Activated T-cell treated with anti-CD3 and anti-CD28 coated beads, Interleukin-2, amount 50 U/mL, for 72 hours (primary cell): ENCODE measurements at regions not wholly inside any gene's neighbourhood (a gene's known extent, or its start where the extent isn't known, plus 50 kb on each side); places are given as distances from the start of the nearest gene placed in this dataset.

Experiments used
- ATAC-seq, 2 donors: fragments of 150-1000 bp; cut with Tn5 transposase; replicated peaks in 1 of 2; 2 replicates each; pipeline ENCODE4 v1.10.0; 2021; ENCODE audit warnings: moderate library complexity in 2 of 2, mild to moderate bottlenecking in 1 of 2
- DNase-seq, 2 donors: peaks; one replicate each; pipeline ENCODE4 v3.0.0; 2021 to 2022; ENCODE audit warnings: mixed read lengths in 1 of 2
- H3K27ac Mint-ChIP-seq: one replicate; pipeline ENCODE4 v1.8.0; 2022; ENCODE audit warnings: mild to moderate bottlenecking, moderate library complexity, mixed read lengths
- H3K27me3 Mint-ChIP-seq: one replicate; pipeline ENCODE4 v1.8.0; 2022; ENCODE audit warnings: low read depth, mixed read lengths
- H3K36me3 Mint-ChIP-seq, 2 donors: one replicate each; pipeline ENCODE4 v1.8.0; 2022; ENCODE audit warnings: mixed read lengths in 2 of 2, mild to moderate bottlenecking in 1 of 2; ENCODE audit not compliant: insufficient read depth in 2 of 2
- H3K4me1 Mint-ChIP-seq: one replicate; pipeline ENCODE4 v1.8.0; 2022; ENCODE audit warnings: low read depth, mixed read lengths
- H3K4me3 Mint-ChIP-seq, 2 donors: one replicate each; pipeline ENCODE4 v1.8.0; 2022; ENCODE audit warnings: mild to moderate bottlenecking in 2 of 2, mixed read lengths in 2 of 2, moderate library complexity in 2 of 2
- H3K9me3 Mint-ChIP-seq, 2 donors: one replicate each; pipeline ENCODE4 v1.8.0; 2022; ENCODE audit warnings: mixed read lengths in 2 of 2

DNA sequence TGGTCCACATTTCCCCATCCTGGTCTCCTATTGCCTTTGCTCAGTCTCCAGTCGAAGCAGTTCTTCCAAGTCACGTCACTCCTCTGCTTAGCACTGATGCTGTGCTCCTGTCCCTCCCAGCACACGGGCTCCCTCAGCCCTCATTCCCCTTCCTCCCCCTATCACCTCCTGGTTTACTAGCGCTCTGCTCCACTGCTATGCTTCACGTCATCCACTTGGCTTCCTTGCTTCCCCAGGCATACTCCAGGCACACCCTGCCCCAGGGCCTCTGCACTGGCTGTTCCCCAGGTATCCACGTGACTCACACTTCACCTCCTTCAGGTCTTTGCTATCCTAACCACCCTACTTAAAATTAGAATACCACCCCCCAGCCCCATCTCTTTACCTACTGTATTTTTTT, 269.3 kb downstream of the GLI2 start:
- ATAC-seq (no peak), DNase-seq (no peak)
- H3K36me3 Mint-ChIP-seq, result no peaks in the 10 kb centered on the region
- H3K4me1 Mint-ChIP-seq, result no peaks in the 10 kb centered on the region
- no peak overlapping the region for H3K4me3 Mint-ChIP-seq
- no peak overlapping the region for H3K27ac Mint-ChIP-seq
- H3K27me3 Mint-ChIP-seq, result peaks cover 12% of the 10 kb centered on the region
- peaks cover 0 to 4% of the 10 kb centered on the region in 2 donors for H3K9me3 Mint-ChIP-seq

DNA sequence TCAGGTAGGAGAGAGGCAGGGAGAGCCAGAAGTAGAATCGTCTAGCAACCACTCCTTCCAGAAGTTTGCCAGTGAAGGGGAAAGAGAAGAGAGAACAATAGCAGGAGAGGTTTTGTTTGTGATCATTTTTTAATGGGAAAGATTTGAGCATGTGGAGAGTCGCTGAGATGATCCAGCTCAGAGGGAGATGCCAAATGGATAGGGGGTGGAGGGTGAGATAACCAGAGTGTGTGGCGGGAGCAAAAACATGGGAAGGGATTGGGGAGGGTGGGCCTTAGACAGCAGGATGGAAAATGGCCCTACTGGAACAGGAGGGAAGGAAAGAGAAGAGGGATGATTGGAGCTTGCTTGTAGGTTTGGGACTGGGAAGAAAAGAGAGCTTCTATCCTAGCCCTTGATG, 269.8 kb downstream of the GLI2 start:
- Mint-ChIP-seq H3K4me1 (no peaks in the 10 kb centered on the region), H3K27me3 (peaks cover 17% of the 10 kb centered on the region), H3K4me3 (no peak overlapping the region), H3K9me3 (peaks cover 0 to 4% of the 10 kb centered on the region in 2 donors), H3K36me3 (no peaks in the 10 kb centered on the region), H3K27ac (no peak overlapping the region)
- no peak for ATAC-seq
- DNase-seq, result no peak

DNA sequence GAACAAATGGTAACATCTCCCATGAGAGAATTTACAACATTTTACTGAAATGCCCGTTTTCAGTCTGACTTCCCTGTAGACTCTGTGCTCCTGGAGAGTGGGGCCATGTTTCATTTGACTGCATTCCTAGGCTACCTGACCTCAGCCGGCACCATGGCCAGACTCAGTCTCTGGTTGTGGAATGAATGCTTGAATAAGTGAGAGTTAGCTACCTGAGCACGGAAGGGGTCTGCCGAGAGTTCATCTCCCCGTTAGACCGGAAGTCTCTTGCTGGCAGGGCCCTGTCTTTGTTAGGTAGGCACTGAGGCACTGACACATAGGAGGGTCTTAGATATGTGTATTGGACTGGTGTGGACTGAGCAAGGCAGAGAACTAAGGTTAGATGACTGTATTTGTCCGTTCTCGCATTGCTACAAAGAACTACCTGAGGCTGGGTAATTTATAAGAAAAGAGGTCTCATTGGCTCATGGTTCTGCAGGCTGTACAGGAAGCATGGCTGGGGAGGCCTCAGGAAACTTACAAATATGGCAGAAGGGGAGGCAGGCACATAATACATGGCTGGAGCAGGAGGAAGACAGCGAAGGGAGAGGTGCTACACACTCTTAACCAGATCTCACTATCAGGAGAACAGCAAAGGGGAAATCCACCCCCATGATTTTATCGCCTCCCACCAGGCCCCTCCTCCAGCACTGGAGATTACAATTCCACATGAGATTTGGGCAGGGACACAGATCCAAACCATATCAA, 271.2 kb downstream of the GLI2 start:
- H3K4me3 Mint-ChIP-seq, result no peak overlapping the region
- peaks cover 17% of the 10 kb centered on the region for H3K27me3 Mint-ChIP-seq
- ATAC-seq (no peak), DNase-seq (no peak)
- H3K27ac Mint-ChIP-seq, result no peak overlapping the region
- no peaks in the 10 kb centered on the region for H3K36me3 Mint-ChIP-seq
- H3K9me3 Mint-ChIP-seq, result peaks cover 0 to 5% of the 10 kb centered on the region in 2 donors
- H3K4me1 Mint-ChIP-seq, result no peaks in the 10 kb centered on the region

- Mint-ChIP-seq H3K4me1 (no peaks in the 10 kb centered on the region), H3K27ac (no peak overlapping the region), H3K4me3 (no peak overlapping the region), H3K9me3 (peaks cover 0 to 5% of the 10 kb centered on the region in 2 donors), H3K27me3 (peaks cover 17% of the 10 kb centered on the region), H3K36me3 (no peaks in the 10 kb centered on the region)
- DNase-seq, result no peak
- ATAC-seq, result no peak
These were observed 271.8 kb downstream of the GLI2 start for GRCh38 chr2:121007490-121007853.

DNA sequence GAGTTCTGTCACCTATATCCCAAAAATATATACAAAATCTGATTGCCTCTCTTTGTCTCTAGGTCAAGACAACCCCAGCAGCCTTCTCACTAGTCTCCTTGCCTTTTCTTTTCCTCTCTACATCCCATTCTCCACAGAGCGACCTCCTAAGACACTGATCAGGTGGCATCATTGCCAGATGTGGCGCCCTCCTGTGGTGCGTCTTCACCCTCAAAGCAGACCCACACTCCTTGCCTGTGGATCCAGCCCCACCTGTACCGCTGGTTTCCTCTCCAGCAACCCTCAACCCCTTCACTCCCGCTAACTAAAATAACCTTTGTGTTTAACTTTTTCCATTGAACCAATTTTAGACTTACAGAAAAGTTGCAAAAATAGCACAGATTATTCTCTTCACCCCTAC, 273.3 kb downstream of the GLI2 start:
- Mint-ChIP-seq H3K27ac (no peak overlapping the region), H3K9me3 (peaks cover 0 to 5% of the 10 kb centered on the region in 2 donors), H3K4me3 (no peak overlapping the region), H3K27me3 (peaks cover 17% of the 10 kb centered on the region), H3K36me3 (no peaks in the 10 kb centered on the region), H3K4me1 (no peaks in the 10 kb centered on the region)
- no peak for ATAC-seq
- DNase-seq, result no peak

- Mint-ChIP-seq H3K4me3 (no peak overlapping the region), H3K9me3 (peaks cover 0 to 5% of the 10 kb centered on the region in 2 donors), H3K4me1 (no peaks in the 10 kb centered on the region), H3K27me3 (peaks cover 17% of the 10 kb centered on the region), H3K27ac (no peak overlapping the region), H3K36me3 (no peaks in the 10 kb centered on the region)
- DNase-seq, result no peak
- ATAC-seq, result no peak
These were observed 274.0 kb downstream of the TFCP2L1 start for GRCh38 chr2:121010998-121011397.

DNA sequence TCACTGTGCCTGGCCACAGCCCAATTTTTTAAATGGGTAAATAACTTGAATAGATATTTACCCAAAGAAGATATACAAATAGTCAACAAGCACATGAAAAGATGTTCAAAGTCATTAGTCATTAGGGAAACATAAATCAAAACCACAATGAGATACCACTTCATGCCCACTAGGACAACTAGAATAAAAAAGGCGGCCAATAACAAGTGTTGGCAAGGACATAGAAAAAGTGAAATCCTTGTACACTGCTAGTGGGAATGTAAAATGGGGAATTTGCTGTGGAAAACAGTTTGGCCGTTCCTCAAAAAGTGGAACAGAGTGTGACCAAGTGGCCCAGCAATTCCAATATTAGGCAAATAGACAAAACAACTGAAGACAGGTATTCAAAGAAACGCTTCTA, 270.1 kb downstream of the TFCP2L1 start:
- Mint-ChIP-seq H3K4me1 (no peaks in the 10 kb centered on the region), H3K27me3 (peaks cover 5% of the 10 kb centered on the region)

GRCh38 chr2:121015971-121016485, 269.0 kb downstream of the TFCP2L1 start:
- H3K36me3 Mint-ChIP-seq, result no peaks in the 10 kb centered on the region
- no peaks in the 10 kb centered on the region for H3K27me3 Mint-ChIP-seq
- H3K4me3 Mint-ChIP-seq, result no peak overlapping the region
- H3K9me3 Mint-ChIP-seq, result peaks cover 0 to 1% of the 10 kb centered on the region in 2 donors
- H3K4me1 Mint-ChIP-seq, result no peaks in the 10 kb centered on the region
- H3K27ac Mint-ChIP-seq, result no peak overlapping the region
- ATAC-seq (no peak), DNase-seq (no peak)

More for the DNA sequence above, 270.1 kb downstream of the TFCP2L1 start:
- Mint-ChIP-seq H3K36me3 (no peaks in the 10 kb centered on the region), H3K4me3 (no peak overlapping the region), H3K9me3 (peaks cover 0 to 2% of the 10 kb centered on the region in 2 donors), H3K27ac (no peak overlapping the region)
- ATAC-seq, result no peak
- no peak for DNase-seq

DNA sequence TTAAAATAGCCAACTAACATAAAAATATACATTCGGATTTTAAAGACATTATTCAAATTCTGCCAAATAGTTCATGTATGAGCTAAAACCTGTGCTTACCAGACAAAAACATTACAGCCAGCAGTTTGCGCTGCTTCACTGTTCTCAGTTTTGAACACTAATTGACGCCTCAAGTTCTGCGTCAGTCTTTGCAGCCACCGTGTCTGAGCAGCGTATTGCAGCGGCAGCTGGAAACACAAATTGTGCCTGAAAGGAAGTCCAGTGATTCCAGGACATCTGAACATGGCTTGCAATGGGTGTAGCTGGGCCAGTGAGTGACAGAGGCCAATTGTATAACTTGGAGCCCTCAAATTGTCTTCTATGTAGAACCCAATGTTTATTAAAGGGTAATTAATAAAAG, 267.6 kb downstream of the TFCP2L1 start:
- ATAC-seq (no peak), DNase-seq (no peak)
- Mint-ChIP-seq H3K36me3 (no peaks in the 10 kb centered on the region), H3K9me3 (no peaks in the 10 kb centered on the region), H3K27ac (no peak overlapping the region), H3K27me3 (no peaks in the 10 kb centered on the region), H3K4me3 (no peak overlapping the region), H3K4me1 (no peaks in the 10 kb centered on the region)

DNA sequence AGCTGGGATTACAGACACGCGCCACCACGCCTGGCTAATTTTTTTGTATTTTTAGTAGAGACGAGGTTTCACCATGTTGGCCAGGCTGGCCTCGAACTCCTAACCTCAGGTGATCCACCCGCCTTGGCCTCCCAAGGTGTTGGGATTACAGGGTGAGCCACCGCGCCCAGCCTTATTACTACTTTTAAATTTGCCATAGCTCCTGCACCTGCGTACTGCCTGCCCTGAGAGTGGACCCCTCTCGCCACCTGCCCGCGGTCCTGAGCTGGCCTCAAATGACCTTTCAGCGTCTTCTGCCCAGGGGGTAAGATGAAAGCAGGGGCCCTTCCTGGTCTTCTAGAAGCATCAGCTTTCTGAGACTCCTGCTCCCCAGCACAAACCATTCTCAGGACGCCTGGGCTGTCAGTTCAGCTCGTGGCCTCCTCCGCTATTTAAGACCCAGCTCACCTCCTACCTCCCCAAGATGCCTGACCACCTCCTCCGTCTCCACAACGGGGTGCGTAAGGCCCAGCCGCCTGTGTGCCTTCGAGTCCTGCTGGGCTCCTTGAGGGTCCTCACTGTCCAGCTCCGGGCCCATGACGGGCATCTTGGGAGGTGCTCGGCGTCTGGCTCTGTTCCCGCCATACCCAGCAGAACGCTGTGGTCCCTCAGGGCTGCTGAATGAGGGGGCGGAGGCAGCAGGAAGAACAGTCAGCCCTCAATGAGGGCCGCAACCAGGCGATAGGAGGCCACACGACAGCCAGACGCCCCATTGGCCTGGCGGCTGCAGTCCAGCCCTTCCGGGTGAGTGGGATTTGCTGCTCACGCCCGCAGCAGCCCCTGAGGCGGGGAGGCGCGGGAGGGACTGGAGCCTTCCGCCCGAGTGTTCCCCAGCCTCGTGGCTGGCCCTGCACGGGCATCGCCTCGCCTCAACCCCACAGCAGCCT, 266.6 kb downstream of the TFCP2L1 start:
- Mint-ChIP-seq H3K4me1 (no peaks in the 10 kb centered on the region), H3K27ac (no peak overlapping the region), H3K4me3 (no peak overlapping the region), H3K9me3 (no peaks in the 10 kb centered on the region), H3K36me3 (no peaks in the 10 kb centered on the region), H3K27me3 (no peaks in the 10 kb centered on the region)
- no peak for DNase-seq
- no peak for ATAC-seq

DNA sequence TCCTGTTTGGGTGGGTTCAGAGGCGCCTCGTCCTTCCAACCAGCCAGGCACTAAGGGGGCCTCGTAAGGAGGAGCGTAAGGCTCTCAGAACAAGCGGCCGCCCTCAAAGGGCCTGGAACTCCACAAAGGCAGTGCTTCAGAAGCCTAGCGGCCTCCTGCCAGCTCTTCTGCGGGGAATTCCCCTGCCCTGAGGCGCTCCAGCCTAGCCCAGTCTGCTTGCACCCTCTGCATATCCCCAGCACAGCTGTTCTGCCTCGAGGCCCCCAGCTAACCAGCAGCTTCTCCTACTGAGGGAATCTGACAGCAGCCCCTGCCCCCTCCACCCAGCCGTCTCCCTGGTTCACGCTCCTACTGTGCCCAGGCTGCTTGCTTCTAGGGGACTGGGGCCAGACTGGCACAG, 265.9 kb downstream of the TFCP2L1 start:
- Mint-ChIP-seq H3K27ac (no peak overlapping the region), H3K4me1 (no peaks in the 10 kb centered on the region), H3K9me3 (peaks cover 2% of the 10 kb centered on the region in 2 donors), H3K4me3 (no peak overlapping the region), H3K27me3 (no peaks in the 10 kb centered on the region), H3K36me3 (no peaks in the 10 kb centered on the region)
- ATAC-seq, result no peak
- DNase-seq, result no peak

DNA sequence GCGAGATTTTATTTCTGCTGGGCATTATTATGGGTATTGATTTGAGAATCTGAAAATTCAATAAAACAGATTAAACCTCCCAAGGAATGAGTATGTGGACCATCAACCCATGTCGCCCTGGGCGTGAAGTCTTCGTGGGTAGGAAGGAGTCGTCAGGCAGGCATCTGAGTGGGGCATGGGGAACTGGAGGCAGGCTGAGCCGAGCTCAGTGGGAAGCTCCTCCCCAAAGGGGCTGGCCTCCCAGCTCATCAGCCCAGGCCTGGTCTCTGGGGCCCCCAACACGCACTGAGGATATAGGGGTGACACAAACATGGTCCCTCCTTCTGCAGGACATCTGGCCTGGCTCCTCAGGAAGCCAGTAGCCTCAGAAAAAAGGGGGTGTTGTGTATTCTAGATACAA, 265.2 kb downstream of the TFCP2L1 start:
- Mint-ChIP-seq H3K9me3 (peaks cover 2% of the 10 kb centered on the region in 2 donors), H3K4me3 (no peak overlapping the region), H3K4me1 (no peaks in the 10 kb centered on the region), H3K36me3 (no peaks in the 10 kb centered on the region), H3K27ac (no peak overlapping the region), H3K27me3 (no peaks in the 10 kb centered on the region)
- ATAC-seq, result no peak
- no peak for DNase-seq

- H3K36me3 Mint-ChIP-seq, result no peaks in the 10 kb centered on the region
- ATAC-seq, result no peak
- no peak overlapping the region for H3K27ac Mint-ChIP-seq
- no peaks in the 10 kb centered on the region for H3K4me1 Mint-ChIP-seq
- no peak for DNase-seq
- no peak overlapping the region for H3K4me3 Mint-ChIP-seq
- H3K9me3 Mint-ChIP-seq, result peaks cover 2% of the 10 kb centered on the region in 2 donors
- no peaks in the 10 kb centered on the region for H3K27me3 Mint-ChIP-seq
These were observed 263.3 kb downstream of the TFCP2L1 start for GRCh38 chr2:121021685-121022084.
